VCaP (cell line): ENCODE measurements at regions not wholly inside any gene's neighbourhood (a gene's known extent, or its start where the extent isn't known, plus 50 kb on each side); places are given as distances from the start of the nearest gene placed in this dataset.

Source experiments
- H3K27ac ChIP-seq: fragments of 450-650 bp; 2 replicates; pipeline ENCODE4 v1.5.1; 2017
- CTCF ChIP-seq: fragments of 450-650 bp; conservative IDR thresholded peaks from 2 replicates; pipeline ENCODE4 v1.5.1; 2017; ENCODE audit warnings: mild to moderate bottlenecking, moderate library complexity

DNA sequence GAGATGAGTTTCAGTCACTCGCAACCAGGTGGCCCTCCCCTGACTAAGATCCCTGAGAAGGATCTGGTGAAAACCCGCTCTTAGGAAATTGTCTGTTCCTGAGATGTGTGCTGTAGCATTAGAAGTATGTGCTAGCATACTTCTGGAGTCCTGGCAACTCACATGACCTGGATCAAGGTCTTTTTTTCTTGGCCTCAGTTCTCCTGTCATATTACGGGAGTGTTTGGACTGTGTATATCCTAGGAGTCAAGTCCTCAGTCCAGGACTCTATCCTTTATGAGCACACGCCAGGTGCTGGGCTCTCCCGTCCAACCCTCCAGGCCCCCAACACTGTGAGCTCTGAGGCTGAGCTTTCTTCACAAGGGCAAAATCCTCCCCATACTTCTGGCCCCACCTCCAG lies 156.4 kb downstream of the UQCRFS1 start:
- no peak overlapping the region for H3K27ac ChIP-seq
- TF ChIP-seq CTCF: no peak

DNA sequence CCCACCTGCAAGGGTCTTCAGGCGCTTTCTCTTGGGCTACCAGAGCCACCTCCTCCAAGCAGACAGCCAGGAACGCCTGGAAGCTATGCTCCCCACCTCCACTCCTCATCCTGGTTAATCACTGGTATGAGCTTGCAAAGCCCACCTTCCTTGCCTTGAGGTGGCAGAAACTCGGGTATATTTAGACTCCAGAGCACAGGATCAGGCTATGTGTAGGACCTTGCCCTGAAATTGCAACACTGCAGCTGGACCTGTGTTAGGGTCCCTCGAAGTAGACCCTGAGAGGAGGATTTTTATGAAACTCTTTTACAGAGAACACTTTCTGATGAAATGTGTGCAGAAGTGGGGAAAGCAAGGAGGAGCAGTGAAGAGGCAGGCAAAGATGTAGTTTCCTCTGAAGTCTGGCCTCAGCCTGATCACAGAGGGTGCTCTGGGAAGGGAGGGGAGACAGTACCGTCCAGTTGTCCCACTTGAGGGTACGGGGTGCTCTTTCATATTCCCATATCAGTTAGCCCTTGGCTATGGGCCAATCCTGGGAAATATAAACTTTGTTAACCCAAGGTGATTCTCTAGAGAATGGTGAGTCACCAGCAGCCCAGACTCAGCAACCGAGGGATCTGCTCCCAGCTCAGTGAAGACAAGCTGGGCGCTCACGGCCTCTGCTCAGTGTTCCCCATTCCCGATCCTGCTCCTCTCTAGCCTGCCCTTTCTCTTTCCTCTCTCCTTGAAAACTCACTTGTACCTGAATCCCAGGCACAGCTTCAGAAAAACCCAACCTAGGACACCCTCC lies 157.9 kb downstream of the UQCRFS1 start:
- TF ChIP-seq CTCF: no peak
- no peak overlapping the region for H3K27ac ChIP-seq

- no peak for TF ChIP-seq CTCF
- no peak overlapping the region for H3K27ac ChIP-seq
Measured at GRCh38 chr19:29048873-29049272, 164.1 kb downstream of the UQCRFS1 start.

DNA sequence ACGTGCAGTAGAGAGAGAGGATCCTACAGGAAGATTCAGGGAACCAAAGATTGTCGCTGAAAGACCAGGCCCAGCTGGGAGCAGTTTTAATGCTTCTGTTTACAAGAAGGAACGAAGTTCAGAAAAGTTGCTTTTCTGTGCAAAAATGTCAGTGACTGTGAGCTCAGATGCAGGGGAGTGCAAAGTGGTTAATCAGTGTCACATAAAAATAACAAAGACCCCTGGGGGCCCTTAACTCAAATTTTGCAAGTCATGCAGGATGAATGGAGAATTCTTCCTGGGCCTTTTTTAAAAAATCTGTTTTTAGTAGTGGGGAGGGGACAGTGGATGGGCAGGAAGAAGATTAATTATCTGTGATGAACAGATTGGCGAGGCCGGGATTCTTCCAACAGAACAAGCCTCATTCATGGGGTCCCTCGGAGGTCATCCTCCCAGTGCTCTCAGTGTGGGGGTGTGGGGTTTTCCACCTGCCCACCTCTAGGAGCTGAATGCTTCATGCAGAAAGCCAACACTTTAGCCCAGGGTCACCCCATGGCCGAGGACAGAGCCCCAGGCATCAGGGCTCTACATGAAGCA lies 167.2 kb downstream of the UQCRFS1 start:
- H3K27ac ChIP-seq: no peak overlapping the region
- no peak for TF ChIP-seq CTCF

GRCh38 chr19:29044037-29044436 lies 168.9 kb downstream of the UQCRFS1 start:
- TF ChIP-seq CTCF: no peak
- H3K27ac ChIP-seq: no peak overlapping the region

DNA sequence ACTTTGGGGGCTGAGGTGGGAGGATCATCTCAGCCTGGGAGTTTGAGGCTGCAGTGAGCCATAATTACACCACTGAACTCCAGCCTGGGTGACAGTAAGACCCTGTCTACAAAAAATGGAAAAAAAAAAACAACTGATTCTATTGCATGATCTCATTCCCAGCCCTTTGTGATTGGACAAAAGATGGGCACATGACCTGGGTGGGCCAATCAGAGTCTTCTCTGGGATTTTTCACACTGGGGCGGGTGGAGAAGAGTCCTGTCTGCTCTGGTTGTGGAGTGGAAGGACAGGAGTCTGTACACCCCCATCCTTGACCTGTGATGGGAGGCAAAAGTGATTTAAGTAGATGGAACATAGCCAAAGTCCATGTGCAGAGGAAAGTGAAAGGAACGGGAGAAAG lies 170.5 kb downstream of the UQCRFS1 start:
- no peak overlapping the region for H3K27ac ChIP-seq
- TF ChIP-seq CTCF: no peak

DNA sequence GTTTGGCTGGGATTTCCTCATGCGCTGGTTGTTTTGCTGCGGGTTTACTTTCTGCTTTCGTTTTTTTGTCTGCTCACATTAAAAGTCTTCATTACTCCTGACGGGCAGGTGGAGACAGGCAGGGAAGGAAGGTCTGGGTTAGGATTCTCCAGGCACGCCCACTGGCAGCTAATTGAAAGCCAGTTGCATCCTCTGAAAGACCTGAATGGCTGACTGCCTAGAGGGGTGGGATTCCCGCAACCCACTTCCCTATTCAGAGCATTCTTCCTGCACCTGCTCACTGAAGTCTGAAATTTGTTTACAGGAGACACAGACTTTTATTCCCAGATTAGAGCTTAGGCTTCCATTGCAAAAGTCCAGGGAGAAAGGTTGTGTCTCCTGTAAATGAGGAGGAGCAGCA lies 172.0 kb downstream of the UQCRFS1 start:
- H3K27ac ChIP-seq: no peak overlapping the region
- no peak for TF ChIP-seq CTCF
